H9 (cell line): ENCODE measurements at regions not wholly inside any gene's neighbourhood (a gene's known extent, or its start where the extent isn't known, plus 50 kb on each side); places are given as distances from the start of the nearest gene placed in this dataset.

Experiments used
- DNase-seq: peaks from one replicate; pipeline ENCODE4 v3.0.0-alpha.2; 2017
- H2AFZ ChIP-seq: one replicate; pipeline ENCODE4 v1.6.1; 2013; ENCODE audit warnings: mild to moderate bottlenecking, low read length, control low read depth, moderate library complexity
- H2AK5ac ChIP-seq: 2 replicates; pipeline ENCODE4 v1.6.1; 2013; ENCODE audit warnings: low read length, control low read depth, mixed read lengths; ENCODE audit not compliant: insufficient read length
- H2BK120ac ChIP-seq: one replicate; pipeline ENCODE4 v1.6.1; 2013; ENCODE audit warnings: low read depth, mild to moderate bottlenecking, low read length, control low read depth, inconsistent platforms; ENCODE audit not compliant: poor library complexity, severe bottlenecking
- H2BK12ac ChIP-seq: 2 replicates; pipeline ENCODE4 v1.6.1; 2013; ENCODE audit warnings: low read length, control low read depth, mixed read lengths, low read depth; ENCODE audit not compliant: insufficient read length
- H2BK15ac ChIP-seq: 2 replicates; pipeline ENCODE4 v1.6.1; 2013; ENCODE audit warnings: low read depth, low read length, control low read depth
- H2BK20ac ChIP-seq: one replicate; pipeline ENCODE4 v1.6.1; 2013; ENCODE audit warnings: low read depth, mild to moderate bottlenecking, low read length, control low read depth, inconsistent platforms; ENCODE audit not compliant: poor library complexity, severe bottlenecking
- H2BK5ac ChIP-seq: 2 replicates; pipeline ENCODE4 v1.6.1; 2013; ENCODE audit warnings: low read length, control low read depth, mixed read lengths; ENCODE audit not compliant: insufficient read length
- H3K14ac ChIP-seq: 2 replicates; pipeline ENCODE4 v1.6.1; 2013; ENCODE audit warnings: low read length, control low read depth; ENCODE audit not compliant: insufficient read depth
- H3K18ac ChIP-seq: 2 replicates; pipeline ENCODE4 v1.6.1; 2013; ENCODE audit warnings: low read depth, mild to moderate bottlenecking, mixed read lengths, low read length, control low read depth; ENCODE audit not compliant: insufficient read length
- H3K23ac ChIP-seq: 2 replicates; pipeline ENCODE4 v1.6.1; 2013; ENCODE audit warnings: low read length, control low read depth, mixed read lengths, low read depth; ENCODE audit not compliant: insufficient read length
- H3K23me2 ChIP-seq: 2 replicates; pipeline ENCODE4 v1.6.1; 2013; ENCODE audit warnings: low read depth, mild to moderate bottlenecking, mixed read lengths, low read length, control low read depth; ENCODE audit not compliant: insufficient read length, poor library complexity, severe bottlenecking
- H3K27ac ChIP-seq: 2 replicates; pipeline ENCODE4 v1.5.1; 2013; ENCODE audit warnings: low read length, control low read depth, mixed read lengths, low read depth; ENCODE audit not compliant: insufficient read length
- H3K27me3 ChIP-seq: 2 replicates; pipeline ENCODE4 v1.6.1; 2013; ENCODE audit warnings: low read length, control low read depth, inconsistent platforms; ENCODE audit not compliant: insufficient read depth
- H3K4ac ChIP-seq: 2 replicates; pipeline ENCODE4 v1.6.1; 2013; ENCODE audit warnings: low read depth, mild to moderate bottlenecking, control low read depth, inconsistent platforms, low read length, moderate library complexity
- H3K4me1 ChIP-seq: 2 replicates; pipeline ENCODE4 v1.6.1; 2013; ENCODE audit warnings: low read length, control low read depth, inconsistent platforms; ENCODE audit not compliant: insufficient read depth
- H3K4me2 ChIP-seq: 2 replicates; pipeline ENCODE4 v1.6.1; 2013; ENCODE audit warnings: low read length, control low read depth, mixed read lengths; ENCODE audit not compliant: insufficient read length, insufficient read depth
- H3K56ac ChIP-seq: 2 replicates; pipeline ENCODE4 v1.6.1; 2013; ENCODE audit warnings: low read depth, mild to moderate bottlenecking, mixed read lengths, low read length, control low read depth; ENCODE audit not compliant: insufficient read length
- H3K79me1 ChIP-seq: 2 replicates; pipeline ENCODE4 v1.6.1; 2013; ENCODE audit warnings: low read depth, mild to moderate bottlenecking, moderate library complexity, low read length, control low read depth, inconsistent platforms; ENCODE audit not compliant: insufficient read depth, poor library complexity, severe bottlenecking
- H3K79me2 ChIP-seq: 2 replicates; pipeline ENCODE4 v1.6.1; 2013; ENCODE audit warnings: low read length, control low read depth, inconsistent platforms; ENCODE audit not compliant: insufficient read depth
- H3K9ac ChIP-seq: 2 replicates; pipeline ENCODE4 v1.6.1; 2013; ENCODE audit warnings: low read length, control low read depth, mixed read lengths; ENCODE audit not compliant: insufficient read length; ENCODE audit errors: extremely low read depth
- H3K9me3 ChIP-seq: one replicate; pipeline ENCODE4 v1.6.1; 2013; ENCODE audit warnings: low read depth, low read length, inconsistent platforms; ENCODE audit not compliant: control insufficient read depth
- H3T11ph ChIP-seq: one replicate; pipeline ENCODE4 v1.6.1; 2013; ENCODE audit warnings: mild to moderate bottlenecking, low read length, control low read depth, inconsistent platforms
- H4K20me1 ChIP-seq: one replicate; pipeline ENCODE4 v1.6.1; 2013; ENCODE audit not compliant: control insufficient read depth, insufficient read length, insufficient read depth
- H4K5ac ChIP-seq: 2 replicates; pipeline ENCODE4 v1.6.1; 2013; ENCODE audit warnings: low read depth, mild to moderate bottlenecking, mixed read lengths, low read length, control low read depth; ENCODE audit not compliant: insufficient read length
- H4K8ac ChIP-seq: replicated peaks from 2 replicates; pipeline ENCODE4 v1.6.1; 2013; ENCODE audit warnings: low read length, control low read depth, mixed read lengths, low read depth; ENCODE audit not compliant: insufficient read length
- H4K91ac ChIP-seq: 2 replicates; pipeline ENCODE4 v1.6.1; 2013; ENCODE audit warnings: low read depth, mild to moderate bottlenecking, moderate library complexity, mixed read lengths, low read length, control low read depth; ENCODE audit not compliant: insufficient read length
- H3K27ac Mint-ChIP-seq, 3 experiments: 2 replicates in 2 of 3; 3 replicates in 1 of 3; pipeline ENCODE4 v1.8.0; 2020 to 2021; ENCODE audit warnings: mixed read lengths in 3 of 3, mild to moderate bottlenecking in 1 of 3, moderate library complexity in 1 of 3
- H3K27me3 Mint-ChIP-seq: 2 replicates; pipeline ENCODE4 v1.8.0; 2021; ENCODE audit warnings: low read depth, mild to moderate bottlenecking, moderate library complexity, mixed read lengths
- H3K36me3 Mint-ChIP-seq, 3 experiments: 2 replicates in 2 of 3; 3 replicates in 1 of 3; pipeline ENCODE4 v1.8.0; 2020 to 2021; ENCODE audit warnings: low read depth in 3 of 3, mixed read lengths in 3 of 3; ENCODE audit not compliant: insufficient read depth in 1 of 3
- H3K4me1 Mint-ChIP-seq, 2 experiments: 2 replicates each; pipeline ENCODE4 v1.8.0; 2020; ENCODE audit warnings: mixed read lengths in 2 of 2
- H3K4me3 Mint-ChIP-seq, 2 experiments: 2 replicates in 1 of 2; 3 replicates in 1 of 2; pipeline ENCODE4 v1.8.0; 2020 to 2021; ENCODE audit warnings: mild to moderate bottlenecking in 2 of 2, mixed read lengths in 2 of 2, moderate library complexity in 1 of 2
- H3K9me3 Mint-ChIP-seq, 2 experiments: 2 replicates in 1 of 2; 3 replicates in 1 of 2; pipeline ENCODE4 v1.8.0; 2020; ENCODE audit warnings: mild to moderate bottlenecking in 2 of 2, mixed read lengths in 2 of 2, moderate library complexity in 1 of 2
- WGBS: extraction: QIAGEN DNeasy Blood & Tissue Kit; methylation state at CpG from one replicate; pipeline ENCODE4 v1.1.7; 2013; ENCODE audit warnings: missing lambda C conversion rate, low lambda C conversion rate, mixed read lengths; ENCODE audit not compliant: insufficient read length; ENCODE audit errors: extremely low coverage; 5-methylcytosine and 5-hydroxymethylcytosine counted together
- TF ChIP-seq, protein P1 (sequence below): fragments of 200-600 bp; sonication (generic); conservative IDR thresholded peaks from 3 replicates; pipeline ENCODE4 v1.8.0; 2021; ENCODE audit warnings: antibody characterized with exemption, mild to moderate bottlenecking

DNA sequence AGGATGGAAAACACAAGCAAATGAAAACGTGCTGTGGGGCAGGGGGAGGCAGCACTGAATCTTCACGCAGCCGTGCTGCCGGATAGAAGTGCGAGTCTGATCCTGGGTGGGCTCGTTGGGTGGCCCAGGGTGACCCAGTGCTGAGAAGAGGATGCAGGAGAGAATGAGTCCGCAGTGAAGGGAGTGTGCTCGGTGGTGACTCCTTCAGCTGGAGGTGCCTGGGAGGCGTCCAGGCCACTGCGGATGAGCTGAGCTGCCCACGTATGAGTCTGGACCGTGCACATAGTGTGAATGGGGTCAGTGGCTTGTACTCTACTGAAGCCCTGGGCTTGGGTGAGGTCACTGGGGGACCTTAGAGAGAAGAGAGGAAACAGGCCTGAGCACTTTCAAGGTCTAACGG lies 190.0 kb upstream of the MGMT start:
- no peak overlapping the region for H3K27ac ChIP-seq
- H2BK5ac ChIP-seq: no peak overlapping the region
- no peaks in the 10 kb centered on the region for H3K23me2 ChIP-seq
- H3K9me3 ChIP-seq: no peaks in the 10 kb centered on the region
- no peak overlapping the region for H3K23ac ChIP-seq
- H4K20me1 ChIP-seq: no peaks in the 10 kb centered on the region
- Mint-ChIP-seq H3K4me1 (peaks cover 6 to 7% of the 10 kb centered on the region in 2 experiments), H3K27ac (no peak overlapping the region), H3K27me3 (peaks cover 2% of the 10 kb centered on the region), H3K36me3 (peaks cover 0 to 5% (median 5%) of the 10 kb centered on the region in 3 experiments; a peak in 3 of 7 replicates), H3K9me3 (peaks cover 3 to 7% of the 10 kb centered on the region in 2 experiments; a peak in 4 of 5 replicates), H3K4me3 (no peak overlapping the region)
- no peak overlapping the region for H3T11ph ChIP-seq
- H3K4me2 ChIP-seq: no peak overlapping the region
- WGBS: no CpG with 5 or more reads among the region's 13 CpGs
- H4K8ac ChIP-seq: no peak overlapping the region
- H4K5ac ChIP-seq: no peak overlapping the region
- H3K18ac ChIP-seq: no peak overlapping the region
- H3K4ac ChIP-seq: no peak overlapping the region
- H3K79me2 ChIP-seq: no peaks in the 10 kb centered on the region
- no peak overlapping the region for H2BK20ac ChIP-seq
- TF ChIP-seq, protein P1, sequence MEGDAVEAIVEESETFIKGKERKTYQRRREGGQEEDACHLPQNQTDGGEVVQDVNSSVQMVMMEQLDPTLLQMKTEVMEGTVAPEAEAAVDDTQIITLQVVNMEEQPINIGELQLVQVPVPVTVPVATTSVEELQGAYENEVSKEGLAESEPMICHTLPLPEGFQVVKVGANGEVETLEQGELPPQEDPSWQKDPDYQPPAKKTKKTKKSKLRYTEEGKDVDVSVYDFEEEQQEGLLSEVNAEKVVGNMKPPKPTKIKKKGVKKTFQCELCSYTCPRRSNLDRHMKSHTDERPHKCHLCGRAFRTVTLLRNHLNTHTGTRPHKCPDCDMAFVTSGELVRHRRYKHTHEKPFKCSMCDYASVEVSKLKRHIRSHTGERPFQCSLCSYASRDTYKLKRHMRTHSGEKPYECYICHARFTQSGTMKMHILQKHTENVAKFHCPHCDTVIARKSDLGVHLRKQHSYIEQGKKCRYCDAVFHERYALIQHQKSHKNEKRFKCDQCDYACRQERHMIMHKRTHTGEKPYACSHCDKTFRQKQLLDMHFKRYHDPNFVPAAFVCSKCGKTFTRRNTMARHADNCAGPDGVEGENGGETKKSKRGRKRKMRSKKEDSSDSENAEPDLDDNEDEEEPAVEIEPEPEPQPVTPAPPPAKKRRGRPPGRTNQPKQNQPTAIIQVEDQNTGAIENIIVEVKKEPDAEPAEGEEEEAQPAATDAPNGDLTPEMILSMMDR: no peak
- no peak overlapping the region for H2BK15ac ChIP-seq
- H4K91ac ChIP-seq: no peak overlapping the region
- no peaks in the 10 kb centered on the region for H3K79me1 ChIP-seq
- no peak overlapping the region for H2BK120ac ChIP-seq
- DNase-seq: no peak
- H2AK5ac ChIP-seq: no peak overlapping the region
- H3K4me1 ChIP-seq: no peaks in the 10 kb centered on the region
- H3K9ac ChIP-seq: no peak overlapping the region
- H3K14ac ChIP-seq: no peak overlapping the region
- no peaks in the 10 kb centered on the region for H3K27me3 ChIP-seq
- no peak overlapping the region for H2AFZ ChIP-seq
- no peak overlapping the region for H2BK12ac ChIP-seq
- H3K56ac ChIP-seq: no peak overlapping the region
